HEK293T (cell line): ENCODE measurements at regions not wholly inside any gene's neighbourhood (a gene's known extent, or its start where the extent isn't known, plus 50 kb on each side); places are given as distances from the start of the nearest gene placed in this dataset.

Experiments used
- CTCF ChIA-PET: fragments of 350-600 bp; formaldehyde crosslinking; extraction: SDS; loops from one replicate; lab custom pipeline; 2021; ENCODE audit warnings: antibody characterized with exemption, inconsistent platforms; lab: Yijun Ruan, JAX
- POLR2A ChIA-PET: fragments of 350-600 bp; formaldehyde crosslinking; extraction: SDS; loops from one replicate; lab custom pipeline; 2020; ENCODE audit warnings: antibody characterized with exemption, inconsistent platforms; lab: Yijun Ruan, JAX
- DNase-seq: peaks from one replicate; pipeline ENCODE4 v3.0.0; 2012; ENCODE audit warnings: mixed read lengths; ENCODE audit errors: extremely low spot score
- ARNT ChIP-seq: fragments of 450-650 bp; IDR thresholded peaks from 2 replicates; pipeline ENCODE4 v1.6.1; 2017; ENCODE audit warnings: mild to moderate bottlenecking
- BHLHE40 ChIP-seq: fragments of 450-650 bp; IDR thresholded peaks from 2 replicates; pipeline ENCODE4 v1.6.1; 2016; ENCODE audit warnings: mild to moderate bottlenecking, moderate library complexity, borderline replicate concordance
- CTBP1 ChIP-seq: fragments of 450-650 bp; IDR thresholded peaks from 2 replicates; pipeline ENCODE4 v1.6.1; 2016; ENCODE audit warnings: borderline replicate concordance
- ELF4 ChIP-seq: fragments of 450-650 bp; IDR thresholded peaks from 2 replicates; pipeline ENCODE4 v1.6.1; 2017; ENCODE audit warnings: antibody characterized with exemption
- FOXA1 ChIP-seq: fragments of 450-650 bp; IDR thresholded peaks from 2 replicates; pipeline ENCODE4 v1.6.1; 2016; ENCODE audit warnings: mild to moderate bottlenecking
- FOXK2 ChIP-seq: fragments of 450-650 bp; IDR thresholded peaks from 2 replicates; pipeline ENCODE4 v1.6.1; 2016; ENCODE audit warnings: mild to moderate bottlenecking
- FOXM1 ChIP-seq: fragments of 450-650 bp; IDR thresholded peaks from 2 replicates; pipeline ENCODE4 v1.6.1; 2017; ENCODE audit warnings: mild to moderate bottlenecking, borderline replicate concordance
- HDGF ChIP-seq: fragments of 450-650 bp; IDR thresholded peaks from 2 replicates; pipeline ENCODE4 v1.6.1; 2017; ENCODE audit warnings: antibody characterized with exemption, borderline replicate concordance
- L3MBTL2 ChIP-seq: fragments of 450-650 bp; conservative IDR thresholded peaks from 2 replicates; pipeline ENCODE4 v1.6.1; 2016; ENCODE audit warnings: mild to moderate bottlenecking
- LEF1 ChIP-seq: fragments of 450-650 bp; IDR thresholded peaks from 2 replicates; pipeline ENCODE4 v1.6.1; 2017; ENCODE audit warnings: mild to moderate bottlenecking, borderline replicate concordance
- NFRKB ChIP-seq: fragments of 450-650 bp; IDR thresholded peaks from 2 replicates; pipeline ENCODE4 v1.6.1; 2016; ENCODE audit warnings: mild to moderate bottlenecking, moderate library complexity
- SP1 ChIP-seq: fragments of 450-650 bp; IDR thresholded peaks from 2 replicates; pipeline ENCODE4 v1.6.1; 2017
- SUZ12 ChIP-seq: fragments of 450-650 bp; IDR thresholded peaks from 2 replicates; pipeline ENCODE4 v1.6.1; 2016; ENCODE audit warnings: mild to moderate bottlenecking
- TARDBP ChIP-seq: fragments of 450-650 bp; IDR thresholded peaks from 2 replicates; pipeline ENCODE4 v1.6.1; 2016
- ZNF384 ChIP-seq: fragments of 450-650 bp; IDR thresholded peaks from 2 replicates; pipeline ENCODE4 v1.6.1; 2016
- TF ChIP-seq, protein P1 (sequence below): fragments of 450-650 bp; IDR thresholded peaks from 2 replicates; pipeline ENCODE4 v1.6.1; 2016

DNA sequence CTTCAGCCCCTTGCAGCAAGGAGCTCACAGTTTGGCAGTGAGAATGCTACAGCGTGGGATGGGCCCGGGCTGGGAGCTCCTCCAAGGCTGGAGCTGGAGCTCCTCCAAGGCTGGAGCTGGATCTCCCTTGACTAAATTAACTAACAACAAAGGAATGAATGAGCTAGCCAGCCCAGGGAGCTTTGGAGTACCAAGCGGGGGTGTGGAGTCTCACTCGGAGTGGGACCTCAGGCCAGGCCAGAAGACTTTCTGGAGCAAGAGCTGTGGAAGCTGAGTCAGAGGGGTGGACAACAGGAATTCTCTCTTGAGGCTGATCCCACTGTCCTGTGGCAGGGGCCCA lies 244.7 kb upstream of the HS6ST1 start:
- ChIA-PET CTCF (no interaction called here), POLR2A (no interaction called here)
- no peak for TF ChIP-seq FOXA1
- TF ChIP-seq ZNF384: no peak
- no peak for TF ChIP-seq FOXM1
- TF ChIP-seq ELF4: no peak
- TF ChIP-seq SP1: no peak

GRCh38 chr2:128564131-128564530 lies 245.5 kb upstream of the HS6ST1 start:
- CTCF ChIA-PET: no interaction called here
- no peak for TF ChIP-seq NFRKB
- TF ChIP-seq L3MBTL2: no peak
- no peak for TF ChIP-seq FOXK2
- TF ChIP-seq ARNT: no peak
- TF ChIP-seq HDGF: no peak
- TF ChIP-seq SUZ12: no peak
- TF ChIP-seq FOXA1: no peak
- no peak for TF ChIP-seq LEF1
- TF ChIP-seq ZNF384: no peak
- TF ChIP-seq BHLHE40: no peak
- TF ChIP-seq SP1: no peak
- TF ChIP-seq, protein P1, sequence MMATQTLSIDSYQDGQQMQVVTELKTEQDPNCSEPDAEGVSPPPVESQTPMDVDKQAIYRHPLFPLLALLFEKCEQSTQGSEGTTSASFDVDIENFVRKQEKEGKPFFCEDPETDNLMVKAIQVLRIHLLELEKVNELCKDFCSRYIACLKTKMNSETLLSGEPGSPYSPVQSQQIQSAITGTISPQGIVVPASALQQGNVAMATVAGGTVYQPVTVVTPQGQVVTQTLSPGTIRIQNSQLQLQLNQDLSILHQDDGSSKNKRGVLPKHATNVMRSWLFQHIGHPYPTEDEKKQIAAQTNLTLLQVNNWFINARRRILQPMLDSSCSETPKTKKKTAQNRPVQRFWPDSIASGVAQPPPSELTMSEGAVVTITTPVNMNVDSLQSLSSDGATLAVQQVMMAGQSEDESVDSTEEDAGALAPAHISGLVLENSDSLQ: no peak
- TF ChIP-seq FOXM1: no peak
- no peak for DNase-seq
- POLR2A ChIA-PET: no interaction called here

More for the DNA sequence above, 244.7 kb upstream of the HS6ST1 start:
- no peak for DNase-seq

GRCh38 chr2:128564551-128564950 lies 245.9 kb upstream of the HS6ST1 start:
- ChIA-PET POLR2A (no interaction called here), CTCF (no interaction called here)
- TF ChIP-seq HDGF: no peak
- no peak for TF ChIP-seq SP1
- no peak for TF ChIP-seq SUZ12
- no peak for TF ChIP-seq FOXM1
- no peak for TF ChIP-seq L3MBTL2
- TF ChIP-seq ELF4: no peak
- no peak for TF ChIP-seq FOXA1
- TF ChIP-seq LEF1: no peak
- no peak for TF ChIP-seq ARNT
- TF ChIP-seq, protein P1: no peak
- TF ChIP-seq NFRKB: no peak
- DNase-seq: no peak

- ChIA-PET CTCF (interaction anchor here (0.7 kb wide), 1 partner anchor 175 kb away, joined by 3 read pairs; no protein-coding TSS in a partner anchor), POLR2A (no interaction called here)
- DNase-seq: no peak
- TF ChIP-seq SUZ12: no peak
- no peak for TF ChIP-seq BHLHE40
- no peak for TF ChIP-seq TARDBP
- TF ChIP-seq FOXA1: no peak
- TF ChIP-seq ELF4: no peak
- TF ChIP-seq HDGF: no peak
- no peak for TF ChIP-seq CTBP1
- no peak for TF ChIP-seq FOXM1
- no peak for TF ChIP-seq LEF1
- no peak for TF ChIP-seq ARNT
Measured at GRCh38 chr2:128565441-128565840, 246.8 kb upstream of the HS6ST1 start.

DNA sequence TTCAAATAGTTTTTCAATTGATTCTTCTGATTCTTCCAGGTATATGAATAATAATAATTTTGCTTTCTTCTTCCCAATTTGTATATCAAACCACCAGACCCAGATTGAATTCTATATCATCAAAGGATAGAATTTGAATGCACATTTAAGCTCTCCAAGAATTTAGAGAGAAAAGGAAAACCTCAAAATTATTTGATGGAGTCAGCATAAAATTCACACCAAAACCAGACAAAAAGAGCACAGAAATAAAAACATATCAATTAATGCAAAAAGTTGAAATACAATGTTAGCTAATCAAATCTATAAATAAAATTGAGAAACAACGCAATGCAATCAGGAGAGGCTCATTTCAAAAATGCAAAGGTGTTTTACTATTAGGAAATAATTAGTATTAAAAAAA lies 248.0 kb upstream of the HS6ST1 start:
- POLR2A ChIA-PET: no interaction called here
- DNase-seq: no peak
- CTCF ChIA-PET: no interaction called here
- no peak for TF ChIP-seq LEF1
- TF ChIP-seq HDGF: no peak
- TF ChIP-seq L3MBTL2: no peak
- TF ChIP-seq ELF4: no peak
- no peak for TF ChIP-seq NFRKB
- no peak for TF ChIP-seq FOXA1
- TF ChIP-seq ARNT: no peak
- TF ChIP-seq, protein P1: no peak
- no peak for TF ChIP-seq BHLHE40
- TF ChIP-seq SP1: no peak
- no peak for TF ChIP-seq TARDBP

DNA sequence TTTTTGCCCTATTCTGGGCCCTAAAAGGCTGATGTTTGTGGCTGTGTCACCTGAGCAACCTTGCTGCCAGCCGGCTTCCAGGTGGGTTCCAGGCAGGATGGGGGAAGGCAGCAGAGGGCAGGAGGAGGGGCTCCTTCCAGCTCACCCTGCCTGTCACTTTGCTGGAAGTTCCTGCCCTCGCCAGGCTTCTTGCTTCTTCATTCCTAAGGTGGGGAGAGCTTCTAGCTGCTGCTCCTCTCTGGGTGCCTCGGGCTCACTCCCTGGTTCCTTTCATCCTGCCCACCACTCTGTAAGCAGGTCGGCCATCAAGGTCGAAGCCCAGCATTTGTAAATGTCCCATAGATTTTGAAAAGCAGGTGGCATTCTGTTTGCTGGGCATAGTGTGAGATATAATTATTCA lies 249.4 kb upstream of the HS6ST1 start:
- ChIA-PET POLR2A (no interaction called here), CTCF (no interaction called here)
- TF ChIP-seq BHLHE40: no peak
- no peak for TF ChIP-seq L3MBTL2
- no peak for TF ChIP-seq ZNF384
- TF ChIP-seq, protein P1: no peak
- no peak for TF ChIP-seq SP1
- TF ChIP-seq CTBP1: no peak
- TF ChIP-seq ELF4: no peak
- no peak for TF ChIP-seq FOXK2
- no peak for TF ChIP-seq TARDBP
- no peak for TF ChIP-seq NFRKB
- DNase-seq: no peak
